Occipital lobe (tissue), 1 donor: ENCODE measurements at regions not wholly inside any gene's neighbourhood (a gene's known extent, or its start where the extent isn't known, plus 50 kb on each side); places are given as distances from the start of the nearest gene placed in this dataset.

Source experiments
- DNase-seq: peaks from one replicate; lab custom pipeline; 2025; lab: John Stamatoyannopoulos, UW

GRCh38 chr7:52064493-52064892 lies 747.9 kb upstream of the COBL start:
- no peak for DNase-seq

- no peak for DNase-seq
Observed at GRCh38 chr7:52061666-52062065, 745.1 kb upstream of the COBL start.

- DNase-seq, result no peak
Observed at GRCh38 chr7:52053525-52053924, 736.9 kb upstream of the COBL start.

GRCh38 chr7:52030722-52031121 lies 714.1 kb upstream of the COBL start:
- no peak for DNase-seq

- DNase-seq, result no peak
Observed at GRCh38 chr7:52026140-52026539, 709.5 kb upstream of the COBL start.

- DNase-seq, result no peak
Observed at GRCh38 chr7:52021343-52021742, 704.7 kb upstream of the COBL start.

GRCh38 chr7:52018680-52019054 lies 702.1 kb upstream of the COBL start:
- no peak for DNase-seq

GRCh38 chr7:52017802-52018679 lies 701.4 kb upstream of the COBL start:
- DNase-seq, result no peak

GRCh38 chr7:52009181-52009580 lies 692.6 kb upstream of the COBL start:
- no peak for DNase-seq

GRCh38 chr7:52006674-52007073 lies 690.1 kb upstream of the COBL start:
- no peak for DNase-seq

- DNase-seq, result no peak
Observed at GRCh38 chr7:52005613-52006012, 689.0 kb upstream of the COBL start.

- no peak for DNase-seq
Observed at GRCh38 chr7:51995596-51996179, 679.1 kb upstream of the COBL start.

- no peak for DNase-seq
Observed at GRCh38 chr7:51982653-51983052, 666.0 kb upstream of the COBL start.

- DNase-seq, result no peak
Observed at GRCh38 chr7:51980812-51981211, 664.2 kb upstream of the COBL start.

- no peak for DNase-seq
Observed at GRCh38 chr7:51980313-51980712, 663.7 kb upstream of the COBL start.

GRCh38 chr7:51977913-51978312 lies 661.3 kb upstream of the COBL start:
- DNase-seq, result no peak

GRCh38 chr7:51973939-51974338 lies 657.3 kb upstream of the COBL start:
- no peak for DNase-seq

GRCh38 chr7:51973071-51973470 lies 656.5 kb upstream of the COBL start:
- DNase-seq, result no peak

GRCh38 chr7:51970961-51971665 lies 654.5 kb upstream of the COBL start:
- DNase-seq, result no peak

GRCh38 chr7:51968461-51968860 lies 651.9 kb upstream of the COBL start:
- DNase-seq, result no peak

GRCh38 chr7:51965454-51965853 lies 648.8 kb upstream of the COBL start:
- DNase-seq, result no peak

GRCh38 chr7:51961804-51962203 lies 645.2 kb upstream of the COBL start:
- no peak for DNase-seq

GRCh38 chr7:51950813-51951212 lies 634.2 kb upstream of the COBL start:
- no peak for DNase-seq
